PC-3 (cell line): ENCODE measurements at regions not wholly inside any gene's neighbourhood (a gene's known extent, or its start where the extent isn't known, plus 50 kb on each side); places are given as distances from the start of the nearest gene placed in this dataset.
A peak's percentile ranks its signal among the peaks of the same experiment; 100 is the strongest.

Source experiments
- ATAC-seq: fragments of 200-7000 bp; cut with Tn5 transposase; 2 replicates; pipeline ENCODE4 v1.9.1; 2020; ENCODE audit warnings: mild to moderate bottlenecking, moderate library complexity
- BruUV-seq: library from RNA; stranded (reverse); fragments of 400-500 nt; replicated peaks from 2 replicates; lab custom pipeline; 2021; lab: Mats Ljungman, UMichigan
- CTCF ChIA-PET: fragments of 300-600 bp; sonication (Branson Sonifier 250); formaldehyde crosslinking; loops from one replicate; lab custom pipeline; 2022; ENCODE audit warnings: antibody characterized with exemption; lab: Charles Lee
- POLR2A ChIA-PET: fragments of 300-600 bp; sonication (Branson Sonifier 250); formaldehyde crosslinking; loops from one replicate; lab custom pipeline; 2022; ENCODE audit warnings: antibody characterized with exemption; ENCODE audit not compliant: unreplicated experiment; lab: Charles Lee
- DNase-seq: peaks from one replicate; pipeline ENCODE4 v3.0.0-alpha.2; 2015
- H2AFZ ChIP-seq: fragments of 300-600 bp; sonication (generic); 2 replicates; pipeline ENCODE4 v1.6.0; 2016; ENCODE audit warnings: antibody characterized with exemption, low read length
- H3F3A ChIP-seq: fragments of 300-600 bp; sonication (generic); one replicate; pipeline ENCODE4 v1.6.0; 2017; ENCODE audit warnings: antibody characterized with exemption, low read length, control low read depth, mild to moderate bottlenecking; ENCODE audit not compliant: unreplicated experiment
- H3K27ac ChIP-seq: fragments of 300-600 bp; sonication (generic); 2 replicates; pipeline ENCODE4 v1.5.1; 2016; ENCODE audit warnings: mild to moderate bottlenecking, low read length
- H3K27me3 ChIP-seq: fragments of 300-600 bp; sonication (generic); 2 replicates; pipeline ENCODE4 v1.6.1; 2016; ENCODE audit warnings: low read length, mixed read lengths
- H3K36me3 ChIP-seq: fragments of 300-600 bp; sonication (generic); 2 replicates; pipeline ENCODE4 v1.6.1; 2016; ENCODE audit warnings: low read depth, mixed run types, low read length, mixed read lengths
- H3K4me1 ChIP-seq: fragments of 300-600 bp; sonication (generic); 2 replicates; pipeline ENCODE4 v1.5.1; 2016; ENCODE audit warnings: low read length; ENCODE audit not compliant: insufficient read depth
- H3K4me2 ChIP-seq: fragments of 300-600 bp; sonication (generic); 2 replicates; pipeline ENCODE4 v1.6.0; 2016; ENCODE audit warnings: low read length
- H3K4me3 ChIP-seq: fragments of 300-600 bp; sonication (generic); 2 replicates; pipeline ENCODE4 v1.5.1; 2016; ENCODE audit warnings: mild to moderate bottlenecking, low read length, mixed read lengths
- H3K79me2 ChIP-seq: fragments of 300-600 bp; sonication (generic); 2 replicates; pipeline ENCODE4 v1.6.1; 2017; ENCODE audit warnings: low read length, mixed read lengths
- H3K9ac ChIP-seq: fragments of 300-600 bp; sonication (generic); 2 replicates; pipeline ENCODE4 v1.6.0; 2016; ENCODE audit warnings: mild to moderate bottlenecking, low read length
- H3K9me2 ChIP-seq: fragments of 300-600 bp; sonication (generic); replicated peaks from 2 replicates; pipeline ENCODE4 v1.6.1; 2016; ENCODE audit warnings: mixed run types, low read length, mixed read lengths
- H3K9me3 ChIP-seq: fragments of 300-600 bp; sonication (generic); 2 replicates; pipeline ENCODE4 v1.6.1; 2016; ENCODE audit warnings: low read length, mixed read lengths
- H4K20me1 ChIP-seq: fragments of 300-600 bp; sonication (generic); 2 replicates; pipeline ENCODE4 v1.6.1; 2016; ENCODE audit warnings: low read length, mixed read lengths
- CTCF ChIP-seq: fragments of 300-600 bp; sonication (generic); conservative IDR thresholded peaks from 2 replicates; pipeline ENCODE4 v1.5.1; 2017; ENCODE audit warnings: antibody characterized with exemption, low read depth, mild to moderate bottlenecking, low read length
- EZH2 ChIP-seq: fragments of 300-600 bp; sonication (generic); IDR thresholded peaks from one replicate; pipeline ENCODE4 v1.6.1; 2017; ENCODE audit warnings: antibody characterized with exemption, mild to moderate bottlenecking, low read length; ENCODE audit not compliant: unreplicated experiment
- EZH2phosphoT487 ChIP-seq: fragments of 300-600 bp; sonication (generic); IDR thresholded peaks from 2 replicates; pipeline ENCODE4 v1.6.1; 2018; ENCODE audit warnings: mild to moderate bottlenecking, antibody characterized with exemption, low read length, borderline replicate concordance
- intact Hi-C: fragments of 100-400 bp; cut with micrococcal nuclease; formaldehyde crosslinking; loops from 2 replicates; pipeline ENCODE4 v1.9.0; 2023

GRCh38 chr7:46369933-46370654 lies 449.0 kb upstream of the IGFBP3 start:
- Histone ChIP-seq H3K9me3 (no peaks in the 10 kb centered on the region), H4K20me1 (no peaks in the 10 kb centered on the region), H3K9ac (no peak overlapping the region), H3K4me3 (no peak overlapping the region), H3K9me2 (no peaks in the 10 kb centered on the region), H3K4me1 (peaks cover 15% of the 10 kb centered on the region), H2AFZ (no peak overlapping the region), H3K79me2 (no peaks in the 10 kb centered on the region), H3K4me2 (peak overlapping the region; percentile 38), H3K27ac (peak overlapping the region; percentile 61), H3F3A (no peaks in the 10 kb centered on the region), H3K36me3 (no peaks in the 10 kb centered on the region), H3K27me3 (no peaks in the 10 kb centered on the region)
- TF ChIP-seq EZH2phosphoT487: no peak
- TF ChIP-seq CTCF: peak; percentile 39; the same call in 1 of the 2 replicates
- no peak for TF ChIP-seq EZH2
- ChIA-PET CTCF (interaction anchor here (0.6 kb wide), 1 partner anchor 386 kb away, joined by 3 read pairs; no protein-coding TSS in a partner anchor), POLR2A (no interaction called here)
- DNase-seq (peak; percentile 90), ATAC-seq (peak; percentile 95)
- no TSS peak for BruUV-seq
- intact Hi-C loops: no loop called here

- Histone ChIP-seq H3K9me2 (no peaks in the 10 kb centered on the region), H3K9me3 (no peaks in the 10 kb centered on the region), H3F3A (no peaks in the 10 kb centered on the region), H3K36me3 (no peaks in the 10 kb centered on the region), H3K4me3 (no peak overlapping the region), H3K79me2 (no peaks in the 10 kb centered on the region), H3K9ac (no peak overlapping the region), H3K4me1 (peaks cover 15% of the 10 kb centered on the region), H3K27ac (no peak overlapping the region), H3K27me3 (no peaks in the 10 kb centered on the region), H2AFZ (no peak overlapping the region), H3K4me2 (no peak overlapping the region), H4K20me1 (no peaks in the 10 kb centered on the region)
- ChIA-PET POLR2A (no interaction called here), CTCF (no interaction called here)
- intact Hi-C loops: no loop called here
- no TSS peak for BruUV-seq
- ATAC-seq (no peak), DNase-seq (no peak)
- TF ChIP-seq EZH2 (no peak), CTCF (no peak), EZH2phosphoT487 (no peak)
These were observed 447.8 kb upstream of the IGFBP3 start for GRCh38 chr7:46368871-46369270.

GRCh38 chr7:46366526-46366925 lies 445.5 kb upstream of the IGFBP3 start:
- CTCF ChIA-PET: interaction anchor here (0.6 kb wide), 1 partner anchor 111 kb away, joined by 5 read pairs; no protein-coding TSS in a partner anchor

More at GRCh38 chr7:46366526-46366925, 445.5 kb upstream of the IGFBP3 start:
- no peak overlapping the region for H3K4me2 ChIP-seq
- H3K27ac ChIP-seq: no peak overlapping the region
- no peaks in the 10 kb centered on the region for H3F3A ChIP-seq
- no peaks in the 10 kb centered on the region for H4K20me1 ChIP-seq
- H3K9me2 ChIP-seq: no peaks in the 10 kb centered on the region
- peaks cover 15% of the 10 kb centered on the region for H3K4me1 ChIP-seq
- BruUV-seq: no TSS peak
- no peak overlapping the region for H3K9ac ChIP-seq
- no peak for DNase-seq
- H3K9me3 ChIP-seq: no peaks in the 10 kb centered on the region
- POLR2A ChIA-PET: no interaction called here
- no peaks in the 10 kb centered on the region for H3K36me3 ChIP-seq
- H3K4me3 ChIP-seq: no peak overlapping the region
- no peaks in the 10 kb centered on the region for H3K79me2 ChIP-seq
- no peaks in the 10 kb centered on the region for H3K27me3 ChIP-seq
- no peak for TF ChIP-seq EZH2phosphoT487
- no peak for TF ChIP-seq EZH2
- no peak for TF ChIP-seq CTCF
- ATAC-seq: no peak
- intact Hi-C loops: no loop called here
- H2AFZ ChIP-seq: no peak overlapping the region
